Liver (tissue), 8 donors: ENCODE measurements at regions not wholly inside any gene's neighbourhood (a gene's known extent, or its start where the extent isn't known, plus 50 kb on each side); places are given as distances from the start of the nearest gene placed in this dataset.

Source experiments
- DNase-seq: peaks from one replicate; pipeline ENCODE4 v3.0.0-alpha.2; 2017; ENCODE audit warnings: low spot score
- H3K27ac ChIP-seq, 2 donors: one replicate each; pipeline ENCODE4 v1.7.0; 2013; ENCODE audit warnings: inconsistent platforms in 2 of 2, low read length in 2 of 2, control low read depth in 1 of 2, low read depth in 1 of 2, mild to moderate bottlenecking in 1 of 2
- H3K27me3 ChIP-seq, 4 donors: one replicate each; pipeline versions ENCODE4 v1.6.1 to v1.7.0; 2013; ENCODE audit warnings: low read length in 3 of 4, inconsistent platforms in 1 of 4, mild to moderate bottlenecking in 1 of 4, moderate library complexity in 1 of 4; ENCODE audit not compliant: control insufficient read depth in 4 of 4, insufficient read depth in 4 of 4
- H3K36me3 ChIP-seq, 4 donors: one replicate each; pipeline versions ENCODE4 v1.6.1 to v1.7.0; 2013; ENCODE audit warnings: low read length in 3 of 4, mild to moderate bottlenecking in 3 of 4, low read depth in 1 of 4, moderate library complexity in 1 of 4; ENCODE audit not compliant: control insufficient read depth in 4 of 4, insufficient read depth in 3 of 4
- H3K4me1 ChIP-seq, 4 donors: one replicate each; pipeline versions ENCODE4 v1.6.1 to v1.7.0; 2013; ENCODE audit warnings: low read length in 3 of 4, mild to moderate bottlenecking in 3 of 4, moderate library complexity in 1 of 4; ENCODE audit not compliant: control insufficient read depth in 4 of 4, insufficient read depth in 4 of 4
- H3K4me3 ChIP-seq, 3 donors: one replicate each; pipeline versions ENCODE4 v1.6.1 to v1.7.0; 2013; ENCODE audit warnings: low read length in 3 of 3, control low read depth in 1 of 3, low read depth in 1 of 3, mild to moderate bottlenecking in 1 of 3
- H3K9ac ChIP-seq, 2 donors: one replicate each; pipeline ENCODE4 v1.7.0; 2013; ENCODE audit warnings: low read length in 2 of 2, mild to moderate bottlenecking in 2 of 2, moderate library complexity in 2 of 2, control low read depth in 1 of 2, low read depth in 1 of 2
- H3K9me3 ChIP-seq, 4 donors: one replicate each; pipeline versions ENCODE4 v1.6.1 to v1.7.0; 2013; ENCODE audit warnings: low read length in 3 of 4; ENCODE audit not compliant: control insufficient read depth in 4 of 4
- ATF3 ChIP-seq: IDR thresholded peaks from 2 replicates; pipeline ENCODE4 v1.6.1; 2016; ENCODE audit warnings: antibody characterized with exemption
- CTCF ChIP-seq: fragments of 150-350 bp; IDR thresholded peaks from 2 replicates; pipeline ENCODE4 v1.5.1; 2017; ENCODE audit warnings: improper control_type of control experiment, low read depth, low read length; ENCODE audit not compliant: missing input control
- FOXA1 ChIP-seq: IDR thresholded peaks from 2 replicates; pipeline ENCODE4 v1.6.1; 2016; ENCODE audit warnings: antibody characterized with exemption
- FOXA2 ChIP-seq: IDR thresholded peaks from 2 replicates; pipeline ENCODE4 v1.6.1; 2016; ENCODE audit warnings: antibody characterized with exemption
- HNF4A ChIP-seq, 2 donors: conservative IDR thresholded peaks; 2 replicates each; pipeline ENCODE4 v1.6.1; 2016; ENCODE audit warnings: antibody characterized with exemption in 2 of 2, mild to moderate bottlenecking in 2 of 2
- HNF4G ChIP-seq: IDR thresholded peaks from 2 replicates; pipeline ENCODE4 v1.6.1; 2016; ENCODE audit warnings: antibody characterized with exemption
- JUND ChIP-seq, 2 donors: IDR thresholded peaks; 2 replicates each; pipeline ENCODE4 v1.6.1; 2016; ENCODE audit warnings: antibody characterized with exemption in 2 of 2
- MAX ChIP-seq: IDR thresholded peaks from 2 replicates; pipeline ENCODE4 v1.6.1; 2016; ENCODE audit warnings: antibody characterized with exemption
- NR2F2 ChIP-seq: IDR thresholded peaks from 2 replicates; pipeline ENCODE4 v1.6.1; 2016; ENCODE audit warnings: antibody characterized with exemption
- RAD21 ChIP-seq, 2 donors: IDR thresholded peaks; 2 replicates each; pipeline ENCODE4 v1.6.1; 2016; ENCODE audit warnings: antibody characterized with exemption in 2 of 2, mild to moderate bottlenecking in 2 of 2
- REST ChIP-seq: IDR thresholded peaks from 2 replicates; pipeline ENCODE4 v1.6.1; 2016; ENCODE audit warnings: antibody characterized with exemption, mild to moderate bottlenecking
- RXRA ChIP-seq, 2 donors: IDR thresholded peaks; 2 replicates each; pipeline ENCODE4 v1.6.1; 2017 to 2018; ENCODE audit warnings: antibody characterized with exemption in 2 of 2, mild to moderate bottlenecking in 1 of 2
- SP1 ChIP-seq: IDR thresholded peaks from 2 replicates; pipeline ENCODE4 v1.6.1; 2018; ENCODE audit warnings: antibody characterized with exemption, mild to moderate bottlenecking
- YY1 ChIP-seq: IDR thresholded peaks from 2 replicates; pipeline ENCODE4 v1.6.1; 2016; ENCODE audit warnings: antibody characterized with exemption, mild to moderate bottlenecking
- ZBTB33 ChIP-seq: IDR thresholded peaks from 2 replicates; pipeline ENCODE4 v1.6.1; 2016; ENCODE audit warnings: antibody characterized with exemption
- WGBS: extraction: QIAGEN DNeasy Blood & Tissue Kit; methylation state at CpG from one replicate; pipeline ENCODE4 v1.1.7; 2013; 5-methylcytosine and 5-hydroxymethylcytosine counted together
- donor health status: healthy.
- donor health status: healthy.
- donor health status: healthy.
- donor health status: healthy.
- donor health status: healthy.

GRCh38 chr18:45222180-45222579 is 393.1 kb upstream of the SLC14A2 start:
- TF ChIP-seq YY1 = no peak
- no peak for TF ChIP-seq HNF4G
- no peak for TF ChIP-seq JUND (IDR thresholded peaks at IDR 0.05)
- Histone ChIP-seq H3K4me3 (no peak overlapping the region), H3K9me3 (no peaks in the 10 kb centered on the region), H3K36me3 (no peaks in the 10 kb centered on the region), H3K27me3 (no peaks in the 10 kb centered on the region), H3K27ac (no peak overlapping the region), H3K4me1 (no peaks in the 10 kb centered on the region), H3K9ac (no peak overlapping the region)
- no peak for DNase-seq
- WGBS = 68% methylated on average over 3 of the region's 3 CpGs

GRCh38 chr18:45227001-45227742 is 388.1 kb upstream of the SLC14A2 start:
- 98% methylated on average over 1 of the region's 1 CpG for WGBS
- Histone ChIP-seq H3K9me3 (no peaks in the 10 kb centered on the region), H3K27me3 (no peaks in the 10 kb centered on the region)

More at GRCh38 chr18:45227001-45227742, 388.1 kb upstream of the SLC14A2 start:
- Histone ChIP-seq H3K36me3 (no peaks in the 10 kb centered on the region), H3K9ac (no peak overlapping the region), H3K27ac (no peak overlapping the region), H3K4me3 (no peak overlapping the region), H3K4me1 (no peaks in the 10 kb centered on the region)
- no peak for TF ChIP-seq CTCF
- no peak for TF ChIP-seq NR2F2
- no peak for TF ChIP-seq FOXA1
- TF ChIP-seq RXRA (IDR thresholded peaks at IDR 0.05) = no peak
- no peak for TF ChIP-seq JUND (IDR thresholded peaks at IDR 0.05)
- no peak for TF ChIP-seq MAX
- no peak for TF ChIP-seq ATF3
- no peak for TF ChIP-seq REST
- TF ChIP-seq ZBTB33 = no peak
- no peak for TF ChIP-seq HNF4A (conservative IDR thresholded peaks at IDR 0.05)
- no peak for TF ChIP-seq SP1
- TF ChIP-seq FOXA2 = no peak
- no peak for TF ChIP-seq RAD21 (IDR thresholded peaks at IDR 0.05)
- DNase-seq = no peak
